Chondrocyte (in vitro differentiated cells): ENCODE measurements at regions not wholly inside any gene's neighbourhood (a gene's known extent, or its start where the extent isn't known, plus 50 kb on each side); places are given as distances from the start of the nearest gene placed in this dataset.
A peak's percentile ranks its signal among the peaks of the same experiment; 100 is the strongest.
"Not testable (repeated sequence)": the region's sequence is repeated elsewhere in the genome, so short reads cannot be mapped to it uniquely, and the experiment has no call there.

Experiments used
- DNase-seq: peaks from one replicate; pipeline ENCODE4 v3.0.0; 2021; ENCODE audit warnings: mixed read lengths, low spot score
- H3K27ac Mint-ChIP-seq: one replicate; pipeline ENCODE4 v1.8.0; 2021; ENCODE audit warnings: mild to moderate bottlenecking, moderate library complexity, mixed read lengths; ENCODE audit not compliant: unreplicated experiment
- H3K27me3 Mint-ChIP-seq: 2 replicates; pipeline ENCODE4 v1.8.0; 2021; ENCODE audit warnings: low read depth, mixed read lengths
- H3K36me3 Mint-ChIP-seq: 2 replicates; pipeline ENCODE4 v1.8.0; 2021; ENCODE audit warnings: low read depth, mixed read lengths
- H3K4me1 Mint-ChIP-seq: 2 replicates; pipeline ENCODE4 v1.8.0; 2021; ENCODE audit warnings: low read depth, mild to moderate bottlenecking, mixed read lengths
- H3K4me3 Mint-ChIP-seq: one replicate; pipeline ENCODE4 v1.8.0; 2021; ENCODE audit warnings: mild to moderate bottlenecking, moderate library complexity, mixed read lengths; ENCODE audit not compliant: unreplicated experiment
- H3K9me3 Mint-ChIP-seq: 2 replicates; pipeline ENCODE4 v1.8.0; 2021; ENCODE audit warnings: low read depth, mixed read lengths
- CTCF ChIP-seq: fragments of 200-600 bp; sonication (generic); IDR thresholded peaks from 2 replicates; pipeline ENCODE4 v1.5.0; 2021; ENCODE audit warnings: antibody characterized with exemption, mild to moderate bottlenecking, moderate library complexity

- no peaks in the 10 kb centered on the region for H3K27me3 Mint-ChIP-seq
- no peaks in the 10 kb centered on the region for H3K9me3 Mint-ChIP-seq
- TF ChIP-seq CTCF, result no peak
- no peak for DNase-seq
- no peak overlapping the region for H3K4me3 Mint-ChIP-seq
- no peak overlapping the region for H3K27ac Mint-ChIP-seq
- no peaks in the 10 kb centered on the region for H3K36me3 Mint-ChIP-seq
- peaks cover 7% of the 10 kb centered on the region for H3K4me1 Mint-ChIP-seq
These were observed 53.4 kb downstream of the OR2K2 start for GRCh38 chr9:111276431-111277128.

GRCh38 chr9:111274737-111275136 is 55.3 kb downstream of the OR2K2 start:
- Mint-ChIP-seq H3K4me3 (no peak overlapping the region), H3K36me3 (no peaks in the 10 kb centered on the region), H3K9me3 (peaks cover 2% of the 10 kb centered on the region), H3K27ac (no peak overlapping the region), H3K4me1 (peaks cover 12% of the 10 kb centered on the region), H3K27me3 (no peaks in the 10 kb centered on the region)
- no peak for DNase-seq
- no peak for TF ChIP-seq CTCF

GRCh38 chr9:111272581-111272980 is 57.4 kb downstream of the OR2K2 start:
- Mint-ChIP-seq H3K27ac (no peak overlapping the region), H3K27me3 (no peaks in the 10 kb centered on the region), H3K4me1 (peaks cover 12% of the 10 kb centered on the region), H3K36me3 (no peaks in the 10 kb centered on the region), H3K9me3 (peaks cover 2% of the 10 kb centered on the region), H3K4me3 (no peak overlapping the region)
- no peak for DNase-seq
- TF ChIP-seq CTCF, result no peak

GRCh38 chr9:111271481-111272080 is 58.4 kb downstream of the OR2K2 start:
- H3K4me3 Mint-ChIP-seq, result no peak overlapping the region

GRCh38 chr9:111271047-111271446 is 59.0 kb downstream of the OR2K2 start:
- Mint-ChIP-seq H3K36me3 (no peaks in the 10 kb centered on the region), H3K27me3 (no peaks in the 10 kb centered on the region), H3K27ac (no peak overlapping the region), H3K4me3 (no peak overlapping the region), H3K4me1 (peaks cover 12% of the 10 kb centered on the region), H3K9me3 (peaks cover 5% of the 10 kb centered on the region)
- TF ChIP-seq CTCF, result no peak
- no peak for DNase-seq

More at GRCh38 chr9:111271481-111272080, 58.4 kb downstream of the OR2K2 start:
- Mint-ChIP-seq H3K27me3 (no peaks in the 10 kb centered on the region), H3K27ac (peak overlapping the region; percentile 63), H3K4me1 (peaks cover 12% of the 10 kb centered on the region), H3K9me3 (peaks cover 2% of the 10 kb centered on the region), H3K36me3 (no peaks in the 10 kb centered on the region)
- no peak for DNase-seq
- TF ChIP-seq CTCF, result no peak

GRCh38 chr9:111266024-111266423 is 64.0 kb downstream of the OR2K2 start:
- not testable (repeated sequence) for H3K4me3 Mint-ChIP-seq, H3K27ac Mint-ChIP-seq, H3K4me1 Mint-ChIP-seq, H3K36me3 Mint-ChIP-seq, H3K9me3 Mint-ChIP-seq, DNase-seq, H3K27me3 Mint-ChIP-seq
